SU-DHL-6 (cell line): ENCODE measurements at regions not wholly inside any gene's neighbourhood (a gene's known extent, or its start where the extent isn't known, plus 50 kb on each side); places are given as distances from the start of the nearest gene placed in this dataset.

ENCODE experiments used
- CTCF ChIP-seq: fragments of 200-600 bp; sonication (generic); IDR thresholded peaks from one replicate; pipeline ENCODE4 v1.5.1; 2017; ENCODE audit warnings: antibody characterized with exemption, mild to moderate bottlenecking, low read length, moderate library complexity; ENCODE audit not compliant: insufficient read depth, poor library complexity, severe bottlenecking
- EZH2phosphoT487 ChIP-seq: fragments of 200-600 bp; sonication (generic), shearing (Covaris generic); conservative IDR thresholded peaks from 2 replicates; pipeline ENCODE4 v1.6.1; 2018; ENCODE audit warnings: mild to moderate bottlenecking, antibody characterized with exemption, low read length, moderate library complexity, mixed read lengths

GRCh38 chr14:85236296-85236695, 293.6 kb upstream of the FLRT2 start:
- TF ChIP-seq CTCF (no peak), EZH2phosphoT487 (no peak)
